ENCODE measurements at regions not wholly inside any gene's neighbourhood (a gene's known extent, or its start where the extent isn't known, plus 50 kb on each side); places are given as distances from the start of the nearest gene placed in this dataset.

DNA sequence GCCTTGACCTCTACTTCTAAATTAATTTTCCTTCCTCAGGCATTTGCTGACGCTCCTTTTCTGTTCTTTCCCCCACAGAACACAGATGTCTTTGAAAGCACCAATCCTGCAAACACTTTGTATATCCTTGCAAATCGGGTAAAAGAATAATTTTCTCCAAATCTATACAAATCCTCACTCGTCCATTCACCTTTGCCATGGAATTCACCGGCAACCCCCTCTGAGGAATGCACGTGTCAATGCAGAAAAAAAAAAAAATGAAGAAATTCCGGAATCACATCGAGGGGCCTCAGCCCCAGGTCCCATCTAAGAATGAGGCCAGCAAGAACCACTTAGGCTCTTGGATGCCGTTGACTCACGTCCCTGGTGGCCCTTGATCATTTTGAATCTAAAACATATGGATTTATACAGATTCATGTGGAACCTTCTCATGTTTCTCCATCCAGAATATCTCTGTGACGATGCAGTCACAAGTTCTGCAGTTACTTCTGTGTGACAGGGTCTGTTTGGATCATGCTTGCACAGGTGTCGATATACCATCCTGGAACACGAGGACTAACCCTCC, 136.9 kb downstream of the RBFOX3 start:
- peak; percentile 83 for DNase-seq
- Histone ChIP-seq H3K4me3 (ENCODE audit: low read length) (no peak overlapping the region), H3K27ac (ENCODE audit: low read length) (no peak overlapping the region), H3K27me3 (ENCODE audit: control insufficient read depth, insufficient read depth, low read length) (peaks cover 41% of the 10 kb centered on the region), H3K4me1 (ENCODE audit: control insufficient read depth, insufficient read depth, low read length) (peaks cover 21% of the 10 kb centered on the region), H3K36me3 (ENCODE audit: control insufficient read depth, insufficient read depth, low read length) (no peaks in the 10 kb centered on the region), H3K9me3 (replicated peaks; ENCODE audit: control insufficient read depth, low read depth, low read length) (no peaks in the 10 kb centered on the region)
- 44% methylated on average over 8 of the region's 12 CpGs for WGBS (ENCODE audit: insufficient coverage)

DNA sequence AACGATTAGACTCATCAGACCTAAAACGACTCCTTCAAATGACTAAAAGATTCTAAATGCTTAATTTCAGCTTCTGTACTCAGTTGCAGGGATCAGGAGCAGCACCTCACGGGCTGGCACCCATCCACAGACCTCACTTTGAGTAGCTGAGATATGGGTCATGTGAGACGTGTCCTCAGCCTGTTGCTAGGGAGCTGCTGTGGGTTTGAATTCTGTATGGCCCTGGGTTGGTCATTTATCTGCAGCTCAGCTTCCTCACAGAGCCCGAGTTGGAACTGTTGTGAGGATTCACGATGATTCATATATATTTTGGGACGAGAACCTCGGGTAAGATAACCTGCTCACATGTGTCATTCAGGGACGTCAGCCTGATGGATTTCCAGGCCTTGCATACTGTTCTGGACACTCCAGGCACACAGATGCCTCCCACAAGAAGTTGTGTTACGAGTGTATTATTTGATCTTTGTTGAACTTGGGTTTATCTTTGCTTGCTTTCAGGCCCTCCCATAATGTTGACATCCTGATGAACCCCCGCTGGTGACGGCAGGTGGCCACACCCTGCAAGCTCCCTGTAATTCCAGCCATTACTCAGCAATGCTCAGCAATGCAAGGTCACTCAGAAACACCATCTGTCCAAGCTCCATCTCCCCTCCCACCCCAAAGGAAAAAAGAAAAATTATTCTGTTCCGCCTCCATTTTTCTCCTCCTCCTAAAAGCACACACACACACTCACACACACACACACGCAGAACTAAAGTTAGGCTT, 137.6 kb downstream of the RBFOX3 start:
- H3K27me3 ChIP-seq (ENCODE audit: control insufficient read depth, insufficient read depth, low read length): peaks cover 36% of the 10 kb centered on the region
- WGBS (ENCODE audit: insufficient coverage): 42% methylated on average over 7 of the region's 14 CpGs
- peaks cover 17% of the 10 kb centered on the region for H3K4me1 ChIP-seq (ENCODE audit: control insufficient read depth, insufficient read depth, low read length)
- peak overlapping the region; percentile 59 for H3K27ac ChIP-seq (ENCODE audit: low read length)
- H3K9me3 ChIP-seq (replicated peaks; ENCODE audit: control insufficient read depth, low read depth, low read length): no peaks in the 10 kb centered on the region
- H3K36me3 ChIP-seq (ENCODE audit: control insufficient read depth, insufficient read depth, low read length): no peaks in the 10 kb centered on the region
- peak; percentile 93 for DNase-seq
- H3K4me3 ChIP-seq (ENCODE audit: low read length): no peak overlapping the region

DNA sequence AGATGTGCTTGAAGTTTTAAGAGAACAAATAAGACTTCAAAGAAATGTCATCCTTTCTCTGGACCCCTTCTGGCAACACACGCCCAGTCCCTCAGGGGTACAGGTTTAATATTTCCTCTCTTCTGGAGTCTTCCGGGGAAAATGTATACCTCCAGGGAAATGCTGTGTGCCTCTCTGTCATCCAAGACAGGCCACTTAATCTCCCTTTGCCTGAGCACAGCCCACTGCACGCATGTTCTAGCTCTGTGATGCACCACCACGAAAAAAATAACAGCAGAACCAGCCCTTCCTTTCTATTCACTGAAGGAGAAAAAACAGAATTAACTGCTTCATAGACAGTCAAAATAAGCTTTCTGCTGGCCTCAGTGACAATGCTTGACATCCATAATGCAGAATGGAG, 140.1 kb downstream of the RBFOX3 start:
- Histone ChIP-seq H3K4me3 (ENCODE audit: low read length) (no peak overlapping the region), H3K4me1 (ENCODE audit: control insufficient read depth, insufficient read depth, low read length) (peaks cover 13% of the 10 kb centered on the region), H3K27me3 (ENCODE audit: control insufficient read depth, insufficient read depth, low read length) (peaks cover 21% of the 10 kb centered on the region), H3K27ac (ENCODE audit: low read length) (no peak overlapping the region), H3K36me3 (ENCODE audit: control insufficient read depth, insufficient read depth, low read length) (no peaks in the 10 kb centered on the region), H3K9me3 (replicated peaks; ENCODE audit: control insufficient read depth, low read depth, low read length) (no peaks in the 10 kb centered on the region)
- DNase-seq: no peak
- 38% methylated on average over 4 of the region's 4 CpGs for WGBS (ENCODE audit: insufficient coverage)

DNA sequence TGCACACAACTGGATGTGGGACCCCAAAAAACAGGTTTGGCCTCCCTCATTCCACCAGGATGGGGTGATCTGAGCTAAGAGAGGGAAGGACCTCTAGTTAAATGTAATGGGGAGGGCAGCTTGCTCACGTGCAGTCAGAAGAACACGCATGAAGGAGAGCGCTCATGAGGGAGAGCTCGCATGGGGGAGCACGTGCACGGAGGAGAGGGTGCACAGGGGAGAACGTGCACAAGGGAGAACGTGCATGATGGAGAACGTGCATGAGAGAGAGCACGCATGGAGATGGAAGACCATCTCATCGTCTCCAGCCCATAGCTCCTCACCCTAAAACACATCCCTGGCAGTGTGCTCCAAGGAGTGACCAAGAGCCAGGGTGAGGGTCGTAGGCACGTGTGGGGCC, 141.2 kb downstream of the RBFOX3 start:
- no peak for DNase-seq
- no peak overlapping the region for H3K27ac ChIP-seq (ENCODE audit: low read length)
- H3K9me3 ChIP-seq (replicated peaks; ENCODE audit: control insufficient read depth, low read depth, low read length): no peaks in the 10 kb centered on the region
- H3K4me3 ChIP-seq (ENCODE audit: low read length): no peak overlapping the region
- WGBS (ENCODE audit: insufficient coverage): 89% methylated on average over 8 of the region's 13 CpGs
- H3K27me3 ChIP-seq (ENCODE audit: control insufficient read depth, insufficient read depth, low read length): peaks cover 18% of the 10 kb centered on the region
- H3K36me3 ChIP-seq (ENCODE audit: control insufficient read depth, insufficient read depth, low read length): no peaks in the 10 kb centered on the region
- peaks cover 7% of the 10 kb centered on the region for H3K4me1 ChIP-seq (ENCODE audit: control insufficient read depth, insufficient read depth, low read length)

DNA sequence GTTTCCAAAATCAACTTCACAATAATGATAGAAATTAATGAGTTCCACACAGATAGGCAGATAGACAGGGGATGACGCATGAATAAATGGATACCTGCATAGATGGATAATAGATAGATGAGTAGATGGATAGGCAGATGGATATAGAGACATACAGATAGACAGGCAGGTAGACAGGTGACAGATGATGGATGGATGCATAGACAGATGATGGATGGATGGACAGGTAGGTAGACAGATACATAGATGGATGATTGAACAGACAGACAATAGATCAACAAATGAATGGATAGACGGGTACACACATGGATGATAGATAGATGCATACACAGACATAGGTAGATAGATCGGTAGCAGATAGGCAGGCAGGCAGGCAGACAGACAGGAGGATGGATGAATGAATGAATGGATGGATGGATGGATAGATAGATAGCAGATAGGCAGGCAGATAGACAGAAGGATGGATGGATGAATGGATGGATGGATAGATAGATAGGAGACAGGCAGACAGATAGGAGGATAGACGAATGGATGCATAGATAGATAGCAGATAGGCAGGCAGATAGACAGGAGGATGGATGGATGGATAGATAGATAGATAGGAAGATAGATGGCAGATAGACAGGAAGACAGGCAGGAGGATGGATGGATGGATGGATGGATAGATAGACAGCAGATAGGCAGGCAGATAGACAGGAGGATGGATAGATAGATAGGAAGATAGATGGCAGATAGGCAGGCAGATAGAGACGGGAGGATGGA, 142.5 kb downstream of the RBFOX3 start:
- Histone ChIP-seq H3K4me1 (ENCODE audit: control insufficient read depth, insufficient read depth, low read length) (peaks cover 4% of the 10 kb centered on the region), H3K9me3 (replicated peaks; ENCODE audit: control insufficient read depth, low read depth, low read length) (no peaks in the 10 kb centered on the region)

DNA sequence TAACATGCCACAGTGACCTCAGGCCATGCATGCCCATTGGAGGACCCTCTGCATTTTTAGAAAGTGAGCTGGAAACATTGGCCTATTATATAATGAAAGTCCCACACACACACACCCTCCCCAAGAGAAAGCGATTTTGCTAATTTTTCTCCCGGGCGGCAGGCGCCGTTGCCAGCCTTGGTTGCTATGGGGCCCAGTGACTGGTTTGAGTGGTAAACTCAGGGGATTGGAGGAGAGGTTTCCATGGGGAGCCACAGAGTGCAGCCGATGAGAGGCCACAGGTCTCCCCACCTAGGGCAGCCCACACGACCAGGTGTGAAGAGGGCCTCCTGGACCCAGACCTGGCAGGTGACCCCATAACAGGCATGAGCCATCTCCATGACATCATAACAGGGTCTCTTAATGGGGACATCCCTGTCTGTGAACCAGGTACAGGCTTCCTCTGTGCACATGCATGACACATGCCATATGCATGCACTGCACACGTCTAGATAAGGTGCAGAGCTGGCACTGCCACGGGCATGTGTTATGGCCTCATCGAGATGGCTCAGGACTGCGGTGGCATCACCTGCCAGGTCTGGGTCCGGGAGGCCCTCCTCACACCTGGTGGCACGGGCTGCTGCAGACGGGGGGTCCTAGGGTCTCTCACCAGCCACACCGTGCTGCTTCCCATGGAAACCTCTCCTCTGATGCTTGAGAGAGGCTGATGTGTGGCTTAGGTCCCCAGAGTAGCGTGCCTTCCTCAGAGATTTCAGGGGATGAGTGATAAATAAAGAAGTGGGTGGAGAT, 144.1 kb downstream of the RBFOX3 start:
- WGBS (ENCODE audit: insufficient coverage): 78% methylated on average over 6 of the region's 16 CpGs
- Histone ChIP-seq H3K9me3 (replicated peaks; ENCODE audit: control insufficient read depth, low read depth, low read length) (no peaks in the 10 kb centered on the region), H3K4me1 (ENCODE audit: control insufficient read depth, insufficient read depth, low read length) (no peaks in the 10 kb centered on the region), H3K36me3 (ENCODE audit: control insufficient read depth, insufficient read depth, low read length) (no peaks in the 10 kb centered on the region), H3K27ac (ENCODE audit: low read length) (no peak overlapping the region), H3K27me3 (ENCODE audit: control insufficient read depth, insufficient read depth, low read length) (peaks cover 24% of the 10 kb centered on the region), H3K4me3 (ENCODE audit: low read length) (no peak overlapping the region)
- no peak for DNase-seq

More for the DNA sequence above, 142.5 kb downstream of the RBFOX3 start:
- no peaks in the 10 kb centered on the region for H3K36me3 ChIP-seq (ENCODE audit: control insufficient read depth, insufficient read depth, low read length)
- peaks cover 24% of the 10 kb centered on the region for H3K27me3 ChIP-seq (ENCODE audit: control insufficient read depth, insufficient read depth, low read length)
- 94% methylated on average over 5 of the region's 5 CpGs for WGBS (ENCODE audit: insufficient coverage)
- no peak overlapping the region for H3K27ac ChIP-seq (ENCODE audit: low read length)
- no peak overlapping the region for H3K4me3 ChIP-seq (ENCODE audit: low read length)
- no peak for DNase-seq

DNA sequence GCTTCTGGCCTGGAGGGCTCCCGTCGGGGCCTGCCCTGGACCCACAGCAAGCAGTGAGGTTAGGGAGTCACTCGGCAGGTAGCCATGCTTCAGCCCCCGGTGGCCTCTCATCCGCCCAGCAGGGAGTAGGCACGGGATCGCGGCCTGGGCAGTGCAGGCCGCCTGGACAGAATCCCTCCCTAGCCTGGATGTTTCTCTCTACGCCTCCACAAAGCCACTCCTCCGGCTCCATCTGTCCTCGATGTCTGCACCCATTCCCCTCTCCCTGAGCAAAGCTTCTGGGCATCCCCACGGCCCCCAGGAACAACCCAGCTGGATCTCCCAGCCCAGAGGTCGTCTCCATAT, 145.2 kb downstream of the RBFOX3 start:
- WGBS (ENCODE audit: insufficient coverage): 59% methylated on average over 14 of the region's 14 CpGs
- H3K27ac ChIP-seq (ENCODE audit: low read length): no peak overlapping the region
- no peak for DNase-seq
- H3K4me1 ChIP-seq (ENCODE audit: control insufficient read depth, insufficient read depth, low read length): no peaks in the 10 kb centered on the region
- H3K27me3 ChIP-seq (ENCODE audit: control insufficient read depth, insufficient read depth, low read length): peaks cover 19% of the 10 kb centered on the region
- H3K9me3 ChIP-seq (replicated peaks; ENCODE audit: control insufficient read depth, low read depth, low read length): no peaks in the 10 kb centered on the region
- no peak overlapping the region for H3K4me3 ChIP-seq (ENCODE audit: low read length)
- no peaks in the 10 kb centered on the region for H3K36me3 ChIP-seq (ENCODE audit: control insufficient read depth, insufficient read depth, low read length)

DNA sequence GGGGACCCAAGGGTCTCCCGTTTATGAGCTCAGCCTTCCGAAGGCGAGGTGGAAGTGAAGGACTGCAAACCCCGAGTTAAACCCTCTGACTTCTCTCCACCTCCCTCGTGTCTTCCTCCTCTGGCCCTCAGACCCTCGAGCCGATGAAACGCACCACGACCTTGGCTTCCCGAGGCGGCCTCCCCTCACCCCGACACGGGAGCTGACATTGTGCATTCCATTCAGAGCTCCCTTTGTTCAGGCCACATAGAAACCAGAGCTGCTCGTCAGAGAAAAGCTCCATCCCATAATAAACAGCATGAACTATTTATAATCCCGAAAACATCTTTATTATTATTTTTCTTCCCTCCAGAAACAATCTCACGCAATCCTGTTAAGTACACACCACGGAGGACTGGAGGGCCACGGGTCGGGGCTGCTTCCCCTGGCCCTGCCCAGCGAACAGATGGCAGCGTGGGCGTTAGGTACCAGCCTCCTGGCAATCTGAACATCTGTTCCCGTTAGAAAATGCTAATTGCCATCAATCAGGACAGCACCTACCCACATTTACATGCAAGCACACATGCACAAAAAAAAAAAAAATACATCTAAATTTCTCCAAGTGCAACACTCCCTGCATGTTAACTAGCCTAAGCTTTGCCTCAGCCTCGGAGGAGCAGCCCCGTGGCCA, 145.7 kb downstream of the RBFOX3 start:
- Histone ChIP-seq H3K27me3 (ENCODE audit: control insufficient read depth, insufficient read depth, low read length) (peaks cover 19% of the 10 kb centered on the region), H3K4me1 (ENCODE audit: control insufficient read depth, insufficient read depth, low read length) (no peaks in the 10 kb centered on the region), H3K27ac (ENCODE audit: low read length) (no peak overlapping the region), H3K36me3 (ENCODE audit: control insufficient read depth, insufficient read depth, low read length) (no peaks in the 10 kb centered on the region), H3K9me3 (replicated peaks; ENCODE audit: control insufficient read depth, low read depth, low read length) (no peaks in the 10 kb centered on the region), H3K4me3 (ENCODE audit: low read length) (no peak overlapping the region)
- WGBS (ENCODE audit: insufficient coverage): 49% methylated on average over 21 of the region's 25 CpGs
- no peak for DNase-seq

DNA sequence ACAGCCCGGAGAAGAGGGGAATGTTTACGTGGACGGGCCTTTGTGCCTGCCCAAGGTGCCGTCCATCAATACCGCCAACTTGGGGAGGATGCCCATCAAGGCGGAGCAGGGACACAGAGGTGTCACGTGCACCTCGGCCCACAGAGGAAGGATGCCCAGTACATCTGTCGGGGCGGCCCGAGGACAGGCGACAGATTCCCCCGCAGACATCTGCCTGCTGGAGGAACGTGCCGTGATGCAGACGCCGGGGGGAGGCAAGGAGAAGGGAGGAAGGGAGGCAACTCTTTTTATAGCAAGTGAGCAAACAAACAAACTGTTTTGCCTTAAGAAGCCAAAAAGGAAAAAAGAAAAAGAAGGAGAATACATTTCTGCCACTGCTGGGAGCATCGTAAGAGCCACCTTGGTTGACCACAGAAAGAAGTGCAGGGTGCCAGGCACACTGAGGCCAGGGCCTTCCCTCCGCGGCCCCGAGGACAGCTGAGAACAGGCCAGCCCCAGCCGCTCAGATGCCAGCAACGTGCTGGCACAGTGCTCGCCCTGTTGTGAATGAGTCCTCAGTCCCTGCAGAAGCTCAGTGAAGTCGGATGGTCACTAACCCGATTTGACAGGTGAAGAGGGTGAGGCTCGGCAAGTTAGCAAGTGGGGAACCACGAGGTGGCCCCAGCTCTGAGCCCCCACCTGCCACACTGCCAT, 146.4 kb downstream of the RBFOX3 start:
- H3K4me3 ChIP-seq (ENCODE audit: low read length): no peak overlapping the region
- no peaks in the 10 kb centered on the region for H3K36me3 ChIP-seq (ENCODE audit: control insufficient read depth, insufficient read depth, low read length)
- no peak overlapping the region for H3K27ac ChIP-seq (ENCODE audit: low read length)
- DNase-seq: no peak
- no peaks in the 10 kb centered on the region for H3K9me3 ChIP-seq (replicated peaks; ENCODE audit: control insufficient read depth, low read depth, low read length)
- no peaks in the 10 kb centered on the region for H3K4me1 ChIP-seq (ENCODE audit: control insufficient read depth, insufficient read depth, low read length)
- peaks cover 19% of the 10 kb centered on the region for H3K27me3 ChIP-seq (ENCODE audit: control insufficient read depth, insufficient read depth, low read length)
- 70% methylated on average over 27 of the region's 28 CpGs for WGBS (ENCODE audit: insufficient coverage)

Measured in muscle of leg (tissue), 3 donors.